ENCODE measurements at regions not wholly inside any gene's neighbourhood (a gene's known extent, or its start where the extent isn't known, plus 50 kb on each side); places are given as distances from the start of the nearest gene placed in this dataset.

DNA sequence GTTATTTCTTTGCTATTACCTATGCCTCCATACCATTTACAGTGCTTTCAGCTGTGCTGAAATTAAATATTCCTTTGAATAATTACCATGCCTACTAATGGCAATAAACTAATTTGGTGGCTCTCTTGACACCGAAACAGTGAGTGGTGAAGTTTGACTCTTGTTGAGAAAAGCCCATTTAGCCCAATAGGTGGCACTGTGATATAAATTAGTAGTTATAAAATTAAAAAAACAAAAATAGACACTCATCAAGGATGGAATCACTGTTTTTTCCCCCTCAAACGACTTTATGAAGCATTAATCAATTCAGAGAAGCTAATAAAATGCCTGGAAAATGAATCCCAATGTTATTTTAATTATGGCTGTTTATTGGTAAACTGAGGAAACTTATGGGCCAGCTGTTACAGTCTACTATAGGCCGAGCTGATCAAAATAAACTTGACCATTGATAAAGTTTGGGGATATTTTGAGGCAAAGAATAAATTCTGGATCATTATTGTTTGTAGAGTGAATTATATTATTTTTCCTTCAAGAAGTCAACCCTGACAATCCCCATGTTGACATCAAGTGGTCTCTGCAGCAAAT is 339.6 kb downstream of the TRIB2 start:
- TF ChIP-seq YY1 (IDR thresholded peaks at IDR 0.05; ENCODE audit: insufficient read depth, insufficient read length) (no peak), ZNF274 (IDR thresholded peaks at IDR 0.05; ENCODE audit: low read depth, low read length) (no peak)

All from NT2/D1 (cell line).